SK-N-SH treated with all-trans-retinoic acid at 6 μM for 48 hours (cell line): ENCODE measurements at regions not wholly inside any gene's neighbourhood (a gene's known extent, or its start where the extent isn't known, plus 50 kb on each side); places are given as distances from the start of the nearest gene placed in this dataset.

Experiments used
- CREB5 ChIP-seq: fragments of 250-450 bp; sonication (Bioruptor Pico); IDR thresholded peaks from 2 replicates; pipeline ENCODE4 v1.5.1; 2020; ENCODE audit warnings: low read depth, mild to moderate bottlenecking, moderate library complexity
- CSDC2 ChIP-seq: fragments of 250-450 bp; sonication (Bioruptor Pico); IDR thresholded peaks from 2 replicates; pipeline ENCODE4 v1.5.0; 2020; ENCODE audit warnings: mild to moderate bottlenecking, moderate library complexity
- PATZ1 ChIP-seq: fragments of 250-450 bp; sonication (Bioruptor Pico); IDR thresholded peaks from 2 replicates; pipeline ENCODE4 v1.8.0; 2020; ENCODE audit warnings: mild to moderate bottlenecking, moderate library complexity, borderline replicate concordance
- POU6F1 ChIP-seq: fragments of 250-450 bp; sonication (Bioruptor Pico); IDR thresholded peaks from 2 replicates; pipeline ENCODE4 v1.8.0; 2021; ENCODE audit warnings: low read depth, mild to moderate bottlenecking, moderate library complexity, borderline replicate concordance
- RARB ChIP-seq: fragments of 250-450 bp; sonication (Bioruptor Pico); IDR thresholded peaks from 2 replicates; pipeline ENCODE4 v1.8.0; 2021; ENCODE audit warnings: mild to moderate bottlenecking, moderate library complexity
- ZFP30 ChIP-seq: fragments of 450-650 bp; formaldehyde crosslinking; IDR thresholded peaks from 2 replicates; pipeline ENCODE4 v1.5.0; 2022; ENCODE audit warnings: mild to moderate bottlenecking, moderate library complexity

GRCh38 chr6:19009769-19010168 lies 622.6 kb downstream of the RNF144B start:
- TF ChIP-seq ZFP30 (CRISPR knock-in tag) (no peak), PATZ1 (CRISPR knock-in tag) (no peak), POU6F1 (no peak), RARB (CRISPR knock-in tag) (no peak), CREB5 (no peak), CSDC2 (CRISPR knock-in tag) (no peak)
